H1 (cell line): ENCODE measurements at regions not wholly inside any gene's neighbourhood (a gene's known extent, or its start where the extent isn't known, plus 50 kb on each side); places are given as distances from the start of the nearest gene placed in this dataset.

Experiments
- CTCF ChIA-PET: fragments of 300-600 bp; sonication (Branson Sonifier 250); formaldehyde crosslinking; loops from one replicate; lab custom pipeline; 2021; ENCODE audit not compliant: partially characterized antibody; lab: Charles Lee
- POLR2A ChIA-PET: fragments of 300-600 bp; sonication (Branson Sonifier 250); formaldehyde crosslinking; loops from one replicate; lab custom pipeline; 2021; ENCODE audit warnings: inconsistent platforms; ENCODE audit not compliant: partially characterized antibody; lab: Charles Lee
- DNase-seq, 2 experiments: peaks; one replicate each; pipeline versions ENCODE4 v3.0.0 to v3.0.0-alpha.2; 2010 to 2022; ENCODE audit warnings: low spot score in 2 of 2, low read depth in 1 of 2, mixed read lengths in 1 of 2
- FAIRE-seq: peaks from 2 replicates; lab custom pipeline; 2011; peaks lifted over from hg19 to GRCh38; lab: Jason Lieb, UNC
- H2AFZ ChIP-seq: 2 replicates; pipeline ENCODE4 v1.8.1; 2012; ENCODE audit warnings: low read length, inconsistent platforms
- H2AK5ac ChIP-seq: 2 replicates; pipeline ENCODE4 v1.6.1; 2013; ENCODE audit warnings: low read depth, low read length
- H2BK120ac ChIP-seq: replicated peaks from 2 replicates; pipeline ENCODE3; 2013; ENCODE audit warnings: low read depth, low read length, inconsistent platforms
- H2BK12ac ChIP-seq: 2 replicates; pipeline ENCODE4 v1.6.1; 2013; ENCODE audit warnings: low read depth, low read length
- H2BK15ac ChIP-seq: 2 replicates; pipeline ENCODE4 v1.6.1; 2013; ENCODE audit warnings: low read length
- H2BK20ac ChIP-seq: 2 replicates; pipeline ENCODE4 v1.6.1; 2013; ENCODE audit warnings: low read length
- H2BK5ac ChIP-seq: 2 replicates; pipeline ENCODE4 v1.6.1; 2013; ENCODE audit warnings: low read depth, low read length
- H3K14ac ChIP-seq: 2 replicates; pipeline ENCODE4 v1.6.1; 2013; ENCODE audit warnings: inconsistent platforms; ENCODE audit not compliant: insufficient read length
- H3K18ac ChIP-seq: 2 replicates; pipeline ENCODE4 v1.6.1; 2013; ENCODE audit warnings: low read length; ENCODE audit errors: extremely low read depth
- H3K23ac ChIP-seq: 2 replicates; pipeline ENCODE4 v1.6.1; 2013; ENCODE audit warnings: inconsistent platforms; ENCODE audit not compliant: insufficient read length
- H3K23me2 ChIP-seq: 2 replicates; pipeline ENCODE4 v1.6.1; 2013; ENCODE audit warnings: low read depth, low read length
- H3K27ac ChIP-seq: 2 replicates; pipeline ENCODE4 v1.6.1; 2011; ENCODE audit warnings: low read depth, low read length, inconsistent platforms
- H3K27me3 ChIP-seq, 4 experiments: replicated peaks in 1 of 4; 1 replicate in 1 of 4; 2 replicates in 3 of 4; pipeline versions ENCODE4 v1.6.1 to v1.8.1; 2011 to 2013; ENCODE audit warnings: low read length in 3 of 4, mild to moderate bottlenecking in 3 of 4, inconsistent platforms in 2 of 4, mixed read lengths in 2 of 4, moderate library complexity in 1 of 4; ENCODE audit not compliant: control insufficient read depth in 3 of 4, insufficient read depth in 3 of 4; ENCODE audit errors: extremely low read depth in 1 of 4
- H3K36me3 ChIP-seq, 4 experiments: 2 replicates each; pipeline versions ENCODE4 v1.6.1 to v1.8.1; 2011 to 2013; ENCODE audit warnings: mild to moderate bottlenecking in 4 of 4, low read length in 3 of 4, moderate library complexity in 2 of 4, control low read depth in 1 of 4, inconsistent platforms in 1 of 4; ENCODE audit not compliant: insufficient read depth in 4 of 4, control insufficient read depth in 2 of 4
- H3K4ac ChIP-seq: replicated peaks from 2 replicates; pipeline ENCODE3; 2013; ENCODE audit warnings: low read length, low read depth, mixed read lengths, inconsistent platforms; ENCODE audit not compliant: insufficient read length
- H3K4me1 ChIP-seq, 4 experiments: replicated peaks in 1 of 4; 1 replicate in 1 of 4; 2 replicates in 3 of 4; pipeline versions ENCODE4 v1.6.1 to v1.8.1; 2011 to 2013; ENCODE audit warnings: low read length in 3 of 4, inconsistent platforms in 2 of 4, mixed read lengths in 1 of 4; ENCODE audit not compliant: insufficient read depth in 4 of 4, control insufficient read depth in 3 of 4
- H3K4me2 ChIP-seq, 2 experiments: 2 replicates each; pipeline versions ENCODE4 v1.6.1 to v1.8.1; 2011 to 2013; ENCODE audit warnings: low read depth in 2 of 2, low read length in 2 of 2, control low read depth in 1 of 2, inconsistent platforms in 1 of 2, mild to moderate bottlenecking in 1 of 2; ENCODE audit not compliant: insufficient read depth in 1 of 2
- H3K4me3 ChIP-seq, 4 experiments: fragments of 200-600, 300-600 bp in 1 of 4; sonication (generic), shearing (Covaris generic), sonication (Bioruptor Twin) in 1 of 4; 2 replicates each; pipeline versions ENCODE4 v1.5.1 to v1.8.1; 2011 to 2016; ENCODE audit warnings: low read length in 4 of 4, low read depth in 3 of 4, control low read depth in 2 of 4, inconsistent platforms in 2 of 4, mild to moderate bottlenecking in 2 of 4, mixed read lengths in 1 of 4, moderate library complexity in 1 of 4; ENCODE audit not compliant: insufficient read depth in 2 of 4; ENCODE audit errors: extremely low read depth in 1 of 4
- H3K56ac ChIP-seq: replicated peaks from 2 replicates; pipeline ENCODE3; 2013; ENCODE audit warnings: low read depth, mild to moderate bottlenecking, mixed read lengths, low read length, inconsistent platforms; ENCODE audit not compliant: insufficient read length
- H3K79me1 ChIP-seq: 2 replicates; pipeline ENCODE4 v1.6.1; 2013; ENCODE audit warnings: low read depth, low read length, control low read depth
- H3K79me2 ChIP-seq, 2 experiments: 2 replicates each; pipeline versions ENCODE4 v1.6.1 to v1.8.1; 2012 to 2013; ENCODE audit warnings: low read length in 2 of 2, mild to moderate bottlenecking in 2 of 2, inconsistent platforms in 1 of 2; ENCODE audit not compliant: insufficient read depth in 2 of 2, control insufficient read depth in 1 of 2
- H3K9ac ChIP-seq, 4 experiments: replicated peaks in 1 of 4; 1 replicate in 1 of 4; 2 replicates in 3 of 4; pipeline versions ENCODE4 v1.6.1 to v1.8.1; 2011 to 2013; ENCODE audit warnings: low read depth in 3 of 4, low read length in 3 of 4, control low read depth in 2 of 4, mild to moderate bottlenecking in 2 of 4, moderate library complexity in 2 of 4, inconsistent platforms in 1 of 4; ENCODE audit errors: extremely low read depth in 1 of 4
- H3K9me3 ChIP-seq, 2 experiments: 2 replicates each; pipeline versions ENCODE4 v1.6.1 to v1.8.1; 2012 to 2013; ENCODE audit warnings: mild to moderate bottlenecking in 2 of 2, moderate library complexity in 2 of 2, control low read depth in 1 of 2, inconsistent platforms in 1 of 2, low read depth in 1 of 2, low read length in 1 of 2, mixed read lengths in 1 of 2; ENCODE audit not compliant: insufficient read depth in 2 of 2
- H4K20me1 ChIP-seq, 2 experiments: replicated peaks in 1 of 2; 2 replicates each; pipeline versions ENCODE3 to v1.8.1; 2011 to 2013; ENCODE audit warnings: inconsistent platforms in 2 of 2, low read length in 2 of 2, mild to moderate bottlenecking in 1 of 2; ENCODE audit not compliant: insufficient read depth in 2 of 2, control insufficient read depth in 1 of 2
- H4K5ac ChIP-seq: 2 replicates; pipeline ENCODE4 v1.6.1; 2013; ENCODE audit warnings: low read length, low read depth, mixed read lengths, inconsistent platforms; ENCODE audit not compliant: insufficient read length
- H4K8ac ChIP-seq: 2 replicates; pipeline ENCODE4 v1.8.0; 2013; ENCODE audit warnings: mild to moderate bottlenecking, moderate library complexity, low read length, inconsistent platforms; ENCODE audit not compliant: insufficient read depth; ENCODE audit errors: extremely low read depth
- H4K91ac ChIP-seq: replicated peaks from 2 replicates; pipeline ENCODE3; 2013; ENCODE audit warnings: low read length, mixed read lengths, inconsistent platforms; ENCODE audit not compliant: insufficient read length
- BRCA1 ChIP-seq: IDR thresholded peaks from 2 replicates; pipeline ENCODE4 v1.6.1; 2012; ENCODE audit warnings: low read depth, low read length, improper control_type of control experiment
- CHD1 ChIP-seq: IDR thresholded peaks from 2 replicates; pipeline ENCODE4 v1.6.1; 2012; ENCODE audit warnings: low read depth, low read length, improper control_type of control experiment
- KDM1A ChIP-seq: fragments of 200-600, 300-600 bp; sonication (generic); IDR thresholded peaks from 2 replicates; pipeline ENCODE4 v1.7.1; 2016; ENCODE audit warnings: mild to moderate bottlenecking, low read length, borderline replicate concordance
- NANOG ChIP-seq: IDR thresholded peaks from 2 replicates; pipeline ENCODE4 v1.6.1; 2011; ENCODE audit warnings: low read length, low read depth, mild to moderate bottlenecking, inconsistent platforms; ENCODE audit not compliant: insufficient read depth, poor library complexity, severe bottlenecking
- SP1 ChIP-seq: IDR thresholded peaks from 2 replicates; pipeline ENCODE4 v1.6.1; 2011; ENCODE audit warnings: low read depth, low read length
- TAF1 ChIP-seq: IDR thresholded peaks from 2 replicates; pipeline ENCODE4 v1.6.1; 2011; ENCODE audit warnings: mild to moderate bottlenecking, low read depth, low read length
- TAF7 ChIP-seq: optimal IDR thresholded peaks from 2 replicates; pipeline ENCODE3; 2011; ENCODE audit warnings: low read depth, mild to moderate bottlenecking, inconsistent platforms, low read length, moderate library complexity, borderline replicate concordance
- WGBS, 2 experiments: shearing (Covaris generic) in 1 of 2; methylation state at CpG; one replicate each; pipeline versions ENCODE4 v1.1.6 to v1.1.7; 2013 to 2015; ENCODE audit warnings: low lambda C conversion rate in 2 of 2, mixed read lengths in 2 of 2, inconsistent platforms in 1 of 2, low coverage in 1 of 2, missing lambda C conversion rate in 1 of 2; ENCODE audit not compliant: insufficient replicate concordance in 2 of 2, insufficient coverage in 1 of 2, insufficient read length in 1 of 2; ENCODE audit errors: extremely low coverage in 1 of 2, missing lambda C conversion rate in 1 of 2; 5-methylcytosine and 5-hydroxymethylcytosine counted together
- TF ChIP-seq, protein P1 (sequence below): IDR thresholded peaks from 2 replicates; pipeline ENCODE4 v1.6.1; 2012; ENCODE audit warnings: low read length, inconsistent platforms

DNA sequence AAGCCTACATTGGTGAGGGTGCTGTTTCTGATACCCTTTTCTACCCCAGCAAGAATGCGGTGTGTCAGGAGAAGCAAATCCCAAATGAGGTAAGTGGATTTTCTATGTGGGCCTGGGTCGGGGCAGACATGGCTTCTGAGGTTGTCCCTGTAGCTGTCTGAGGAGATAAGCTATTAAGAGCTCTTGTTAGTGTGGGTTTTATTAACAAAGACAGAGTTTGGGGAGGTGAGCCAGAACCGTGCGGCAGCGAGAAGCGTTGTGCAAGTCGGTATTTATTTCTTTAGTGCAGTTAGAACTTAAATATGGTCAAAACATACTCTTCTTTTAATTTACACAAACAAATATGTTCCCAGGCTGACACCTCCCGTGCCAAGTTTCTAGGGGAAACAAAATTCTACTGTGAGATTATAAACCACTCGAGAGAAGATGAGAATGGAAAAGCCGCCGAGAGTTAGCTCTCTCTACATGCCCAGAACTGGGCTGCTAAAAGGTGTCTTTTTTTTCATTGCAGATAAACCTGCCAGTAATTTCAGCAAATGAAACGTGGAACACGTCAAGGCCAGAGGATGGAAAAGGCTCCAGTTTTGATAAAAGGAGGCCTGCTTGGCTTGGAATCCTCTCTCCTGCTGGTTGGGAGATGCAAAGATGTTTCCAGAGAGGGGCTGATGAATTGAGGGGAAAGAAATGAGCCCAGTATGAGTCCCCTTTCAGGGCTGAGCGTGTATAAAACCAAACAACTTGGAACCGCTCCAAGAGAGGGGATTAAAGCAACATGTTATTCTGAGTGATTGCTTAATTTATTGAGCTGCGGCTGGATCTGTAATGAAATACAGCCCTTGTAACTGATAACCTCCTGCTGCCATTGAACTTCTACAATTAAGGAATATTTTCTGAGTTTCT is 254.6 kb downstream of the MRTFB start:
- no peak overlapping the region for H2BK20ac ChIP-seq
- H3K56ac ChIP-seq = no peak overlapping the region
- no peaks in the 10 kb centered on the region; a peak in 2 of 4 replicates for H3K9me3 ChIP-seq
- no peak overlapping the region for H4K91ac ChIP-seq
- no peak overlapping the region; the same call in 1 of the 2 replicates for H2AK5ac ChIP-seq
- POLR2A ChIA-PET = interaction anchor here (0.9 kb wide), 1 partner anchor 9 kb away, joined by 3 read pairs; no protein-coding TSS in a partner anchor
- H3K23ac ChIP-seq = no peak overlapping the region
- H3K4me1 ChIP-seq = no peaks in the 10 kb centered on the region; a peak in 2 of 7 replicates
- H2AFZ ChIP-seq = no peak overlapping the region
- H3K27me3 ChIP-seq = no peaks in the 10 kb centered on the region
- H3K79me2 ChIP-seq = peaks cover 0 to 5% of the 10 kb centered on the region in 2 experiments; a peak in 1 of 4 replicates
- no peak overlapping the region for H3K4me2 ChIP-seq
- no peak overlapping the region for H3K18ac ChIP-seq
- no peak overlapping the region for H3K4me3 ChIP-seq
- H3K9ac ChIP-seq = no peak overlapping the region
- TF ChIP-seq SP1 (no peak), BRCA1 (no peak), TAF1 (no peak), TAF7 (no peak), KDM1A (no peak), NANOG (no peak), CHD1 (no peak)
- TF ChIP-seq, protein P1, sequence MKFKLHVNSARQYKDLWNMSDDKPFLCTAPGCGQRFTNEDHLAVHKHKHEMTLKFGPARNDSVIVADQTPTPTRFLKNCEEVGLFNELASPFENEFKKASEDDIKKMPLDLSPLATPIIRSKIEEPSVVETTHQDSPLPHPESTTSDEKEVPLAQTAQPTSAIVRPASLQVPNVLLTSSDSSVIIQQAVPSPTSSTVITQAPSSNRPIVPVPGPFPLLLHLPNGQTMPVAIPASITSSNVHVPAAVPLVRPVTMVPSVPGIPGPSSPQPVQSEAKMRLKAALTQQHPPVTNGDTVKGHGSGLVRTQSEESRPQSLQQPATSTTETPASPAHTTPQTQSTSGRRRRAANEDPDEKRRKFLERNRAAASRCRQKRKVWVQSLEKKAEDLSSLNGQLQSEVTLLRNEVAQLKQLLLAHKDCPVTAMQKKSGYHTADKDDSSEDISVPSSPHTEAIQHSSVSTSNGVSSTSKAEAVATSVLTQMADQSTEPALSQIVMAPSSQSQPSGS = no peak
- 88% methylated on average over 16 of the region's 16 CpGs; no CpG with 5 or more reads in 1 of the 2 experiments for WGBS, 2 experiments
- H2BK5ac ChIP-seq = no peak overlapping the region
- H3K27ac ChIP-seq = no peak overlapping the region
- no peak for FAIRE-seq
- H3K23me2 ChIP-seq = no peaks in the 10 kb centered on the region
- peaks cover 0 to 10% (median 4%) of the 10 kb centered on the region in 4 experiments; a peak in 4 of 8 replicates for H3K36me3 ChIP-seq
- no peak for DNase-seq
- no peak overlapping the region for H3K14ac ChIP-seq
- no peak overlapping the region for H3K4ac ChIP-seq
- no peak overlapping the region for H2BK15ac ChIP-seq
- H4K8ac ChIP-seq = no peak overlapping the region
- H4K20me1 ChIP-seq = no peaks in the 10 kb centered on the region
- H2BK120ac ChIP-seq = no peak overlapping the region
- H3K79me1 ChIP-seq = no peaks in the 10 kb centered on the region
- CTCF ChIA-PET = interaction anchor here (0.7 to 2.3 kb wide), 3 partner anchors 15 to 175 kb away, joined by 3 to 7 read pairs (median 6); no protein-coding TSS in a partner anchor
- no peak overlapping the region for H4K5ac ChIP-seq
- no peak overlapping the region for H2BK12ac ChIP-seq
